T-helper 2 cell (primary cell): ENCODE measurements at regions not wholly inside any gene's neighbourhood (a gene's known extent, or its start where the extent isn't known, plus 50 kb on each side); places are given as distances from the start of the nearest gene placed in this dataset.
"Not testable (repeated sequence)": the region's sequence is repeated elsewhere in the genome, so short reads cannot be mapped to it uniquely, and the experiment has no call there.

ENCODE experiments used
- DNase-seq, 5 experiments: peaks; one replicate each; pipeline versions ENCODE4 v3.0.0 to v3.0.0-alpha.2; 2012 to 2022

DNA sequence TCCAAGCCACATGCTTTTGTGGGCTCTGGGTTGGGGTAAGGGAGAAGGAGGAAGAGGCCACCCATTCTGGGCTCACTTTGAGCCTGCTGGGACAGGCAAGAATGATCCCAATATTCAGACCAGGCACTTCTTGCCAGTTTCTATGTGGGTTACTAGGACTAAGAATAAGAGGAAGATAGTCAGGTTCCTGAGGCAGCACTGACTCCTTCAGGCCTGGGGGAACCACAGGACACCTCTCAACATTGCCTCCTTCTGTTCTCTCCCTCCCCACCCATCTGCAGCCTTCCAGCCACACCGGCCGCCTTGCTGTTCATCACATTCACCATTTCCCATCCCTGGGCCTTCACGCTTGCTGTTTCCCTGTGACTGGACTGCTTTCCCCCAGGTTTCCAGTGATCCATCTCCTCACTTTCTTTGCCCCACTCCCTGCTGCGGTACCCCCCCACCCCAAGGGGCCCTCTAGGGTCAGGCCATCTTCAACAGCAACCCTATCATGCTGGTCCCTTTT lies 69.2 kb upstream of the SIRPA start:
- DNase-seq: no peak

DNA sequence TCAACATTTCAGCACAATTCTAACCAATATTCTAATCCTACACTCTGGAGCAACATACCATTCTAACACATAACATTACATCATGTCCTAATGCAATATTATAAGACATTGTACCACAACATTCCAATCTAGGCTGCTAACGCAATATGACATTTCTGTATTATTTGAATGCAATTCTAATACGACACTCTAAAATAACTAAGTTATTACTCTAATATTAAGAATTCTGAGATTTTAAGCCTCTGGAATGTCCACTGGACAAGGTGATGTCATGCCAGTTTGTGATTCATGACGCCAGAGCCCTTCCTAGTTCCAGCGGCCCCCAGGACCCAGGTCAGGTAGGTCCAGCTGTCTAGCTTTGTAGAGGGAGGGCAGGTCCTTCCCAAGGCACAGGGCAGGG lies 69.7 kb upstream of the SIRPA start:
- DNase-seq: no peak

DNA sequence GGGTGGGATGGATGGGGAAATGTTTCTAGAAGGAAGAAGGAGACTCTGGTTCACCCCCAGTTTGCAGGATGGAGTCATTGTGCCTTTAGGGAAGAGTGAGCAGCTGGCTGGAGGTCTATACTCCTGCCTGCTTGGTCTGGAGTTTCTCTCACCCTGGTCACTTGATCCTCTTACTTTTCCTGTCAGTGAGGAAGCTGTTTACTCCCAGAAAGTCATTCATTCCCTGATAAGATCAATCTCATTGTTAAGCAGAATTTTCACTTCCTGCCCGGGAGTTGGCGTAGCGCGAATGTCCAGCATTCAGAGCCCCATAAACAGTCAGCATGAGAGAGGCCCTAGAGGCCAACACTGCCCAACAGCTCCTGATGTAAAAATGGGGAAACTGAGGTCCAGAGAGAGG lies 70.4 kb upstream of the SIRPA start:
- DNase-seq: no peak

DNA sequence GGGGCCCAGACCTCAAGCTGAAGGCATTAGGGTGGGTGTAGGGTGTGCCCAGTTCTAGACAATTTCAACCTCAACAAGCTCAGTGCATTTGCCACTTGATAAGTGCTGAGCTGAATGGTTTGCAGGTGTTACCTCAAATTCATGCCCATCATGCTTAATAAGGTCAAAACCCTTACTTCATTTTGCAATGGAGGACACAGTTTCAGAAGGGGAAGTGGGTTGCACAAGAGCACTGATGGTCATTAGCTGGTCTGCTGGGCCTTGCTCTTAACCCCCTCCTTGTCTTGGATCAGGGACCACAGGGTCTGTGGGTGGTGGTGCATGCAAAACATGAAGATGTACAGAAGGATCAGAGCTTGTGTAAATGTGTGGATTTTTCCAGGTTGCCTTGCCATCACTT lies 71.0 kb upstream of the SIRPA start:
- DNase-seq: no peak

DNA sequence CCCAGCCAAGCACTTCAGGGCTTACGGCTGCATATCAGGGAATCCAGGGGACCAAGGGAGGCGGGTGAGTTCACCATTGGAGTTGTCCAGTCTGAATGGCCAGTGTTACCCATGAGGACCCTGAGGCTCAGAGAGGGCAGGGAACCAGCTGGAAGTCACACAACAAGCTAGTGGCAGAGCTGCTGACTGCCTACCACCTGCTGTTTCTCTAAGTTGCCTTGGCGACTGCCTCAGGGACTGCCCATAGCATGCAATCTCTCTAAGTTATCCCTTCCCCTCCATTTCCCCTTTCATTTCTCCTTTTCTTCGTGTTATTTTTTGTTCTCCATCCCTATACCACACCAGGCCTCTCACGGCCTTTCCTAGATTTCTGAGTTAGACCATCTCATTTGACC lies 71.8 kb upstream of the SIRPA start:
- DNase-seq: no peak

DNA sequence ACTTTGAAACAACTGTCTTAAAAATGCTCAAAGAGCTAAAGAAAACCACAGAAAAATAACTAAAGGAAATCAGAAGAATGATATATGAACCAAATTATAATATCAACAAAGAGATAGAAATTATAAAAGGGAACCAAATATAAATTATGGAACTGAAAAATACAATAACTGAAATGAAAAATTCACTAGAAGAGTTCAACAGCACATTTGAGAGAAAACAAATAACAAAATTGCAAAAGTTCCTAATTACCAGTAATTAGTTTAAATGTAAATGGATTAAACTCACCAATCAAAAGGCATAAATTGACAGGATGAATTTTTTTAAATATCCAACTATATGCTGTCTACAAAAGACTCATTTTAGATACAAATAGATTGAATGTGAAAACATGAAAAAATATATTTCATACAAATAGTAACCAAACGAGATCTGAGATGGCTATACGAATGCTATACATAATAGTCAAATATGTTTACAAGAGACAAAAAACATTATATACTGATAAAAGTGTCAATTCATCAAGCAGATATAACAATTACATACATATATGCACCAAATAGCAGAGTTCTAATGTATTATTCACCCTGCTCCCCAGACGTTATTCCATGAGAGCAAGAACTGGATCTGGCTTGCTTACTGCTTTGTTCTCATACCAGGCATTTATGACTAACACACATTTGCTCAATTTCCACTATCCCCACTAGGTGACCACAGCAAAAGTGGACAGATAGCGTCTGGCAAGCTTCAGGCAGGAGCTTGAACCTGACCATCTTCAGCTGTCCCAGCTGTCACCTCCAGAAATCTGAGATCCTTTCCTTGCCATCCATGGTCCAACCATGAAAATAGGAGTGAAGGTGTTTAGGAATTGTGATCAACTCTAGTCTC lies 72.4 kb upstream of the SIRPA start:
- DNase-seq: no peak

DNA sequence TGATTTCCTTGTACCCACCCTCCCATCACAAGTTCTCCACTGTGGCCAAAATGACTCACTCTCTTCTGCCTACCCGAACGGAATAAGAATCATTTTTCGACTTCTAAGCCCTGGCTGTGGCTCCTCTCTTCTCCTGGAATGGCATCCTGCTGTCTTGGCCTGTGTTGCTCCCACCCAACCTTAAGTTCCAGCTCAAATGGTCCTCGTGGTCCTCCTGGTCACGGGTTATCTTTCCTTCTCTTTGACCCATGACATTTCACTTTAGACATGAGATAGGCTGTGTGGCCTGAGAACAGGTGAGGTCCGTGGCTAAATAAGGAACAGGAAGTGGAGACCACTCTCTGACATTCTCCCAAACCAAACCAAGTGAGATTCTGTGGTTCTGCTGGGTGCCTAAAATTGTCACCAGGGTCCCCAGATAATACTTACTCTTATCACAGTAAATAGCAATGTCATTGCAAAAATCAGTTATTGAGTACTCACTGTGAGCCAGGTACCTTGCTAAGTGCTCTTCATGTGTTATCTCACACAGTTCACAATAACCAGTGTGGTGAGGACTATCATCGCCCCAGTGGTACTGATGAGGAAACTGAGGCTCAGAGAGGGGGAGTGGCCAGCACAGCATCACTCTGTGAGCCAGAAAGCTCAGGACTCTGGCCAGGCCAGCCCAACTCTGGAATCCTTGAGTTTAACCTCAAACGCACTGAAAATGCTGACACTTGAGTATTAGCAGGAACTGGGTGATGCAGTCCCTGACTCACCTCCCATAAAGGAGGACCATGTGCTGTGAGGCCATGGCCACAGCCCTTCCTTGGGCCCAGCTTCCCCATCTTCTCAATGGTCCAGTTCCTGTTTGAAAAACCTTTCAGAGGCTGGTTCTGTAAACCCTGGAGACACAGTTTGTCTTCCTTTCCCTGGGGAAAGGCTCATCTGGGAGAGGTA lies 74.8 kb upstream of the SIRPA start:
- DNase-seq: no peak

DNA sequence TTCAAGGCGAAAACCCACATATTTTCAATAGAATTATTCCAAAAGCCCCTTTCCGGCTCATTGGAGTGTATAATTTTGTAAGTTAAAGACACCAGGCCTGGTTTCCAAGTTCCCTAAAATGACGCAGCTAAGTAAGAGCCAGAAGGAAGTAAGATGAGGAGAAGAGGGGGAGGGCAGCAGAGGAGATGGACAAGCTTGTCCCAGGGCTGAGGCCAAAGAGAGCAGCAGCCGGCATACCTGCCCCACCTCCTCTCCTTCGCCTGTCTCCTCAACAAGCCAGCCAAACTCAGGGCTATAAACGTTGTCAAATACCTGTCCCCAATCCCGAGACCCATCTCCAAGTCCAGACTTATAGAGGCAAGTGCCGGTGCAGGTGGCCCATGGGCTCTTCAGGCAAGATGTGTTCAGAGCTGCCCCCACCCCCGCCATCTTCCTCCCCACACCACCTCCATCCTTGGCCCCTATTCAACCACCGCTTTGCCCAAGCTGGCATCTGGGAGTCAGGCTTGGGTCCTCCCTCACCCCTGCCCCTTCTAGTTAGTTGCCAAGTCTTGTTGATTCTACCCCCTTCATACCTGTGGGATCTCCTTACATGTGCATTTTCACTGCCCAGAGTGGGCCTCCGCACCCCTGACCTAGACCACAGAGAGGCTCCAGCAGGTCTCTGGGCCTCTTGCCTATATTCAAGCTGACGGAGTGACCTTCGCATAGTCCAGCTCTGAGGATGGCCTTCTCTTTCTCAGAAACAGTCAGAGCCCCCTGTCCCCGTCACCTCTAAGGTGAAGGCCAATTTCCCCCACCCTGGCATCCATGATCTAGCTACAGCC lies 75.7 kb upstream of the SIRPA start:
- DNase-seq: no peak

DNA sequence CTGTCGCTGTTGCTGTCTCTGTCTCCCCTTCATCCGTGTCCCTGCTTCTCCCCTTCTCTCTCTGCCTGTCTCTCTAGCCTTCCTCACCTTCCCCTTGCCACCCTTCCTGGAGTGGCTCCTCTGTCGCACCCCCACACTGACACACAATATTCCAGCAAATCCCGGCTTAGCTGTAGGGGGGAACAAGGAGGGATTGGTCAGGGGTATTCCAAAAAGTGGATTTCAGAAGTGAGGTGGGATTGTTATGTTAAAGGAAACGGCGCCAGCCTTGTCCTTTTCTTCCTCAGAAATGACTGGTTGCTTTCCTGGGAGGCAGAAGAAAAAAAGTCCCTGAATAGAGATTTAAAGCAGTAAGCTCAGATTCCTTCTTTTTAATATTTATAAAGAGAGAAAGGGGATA lies 76.3 kb upstream of the SIRPA start:
- DNase-seq: no peak

DNA sequence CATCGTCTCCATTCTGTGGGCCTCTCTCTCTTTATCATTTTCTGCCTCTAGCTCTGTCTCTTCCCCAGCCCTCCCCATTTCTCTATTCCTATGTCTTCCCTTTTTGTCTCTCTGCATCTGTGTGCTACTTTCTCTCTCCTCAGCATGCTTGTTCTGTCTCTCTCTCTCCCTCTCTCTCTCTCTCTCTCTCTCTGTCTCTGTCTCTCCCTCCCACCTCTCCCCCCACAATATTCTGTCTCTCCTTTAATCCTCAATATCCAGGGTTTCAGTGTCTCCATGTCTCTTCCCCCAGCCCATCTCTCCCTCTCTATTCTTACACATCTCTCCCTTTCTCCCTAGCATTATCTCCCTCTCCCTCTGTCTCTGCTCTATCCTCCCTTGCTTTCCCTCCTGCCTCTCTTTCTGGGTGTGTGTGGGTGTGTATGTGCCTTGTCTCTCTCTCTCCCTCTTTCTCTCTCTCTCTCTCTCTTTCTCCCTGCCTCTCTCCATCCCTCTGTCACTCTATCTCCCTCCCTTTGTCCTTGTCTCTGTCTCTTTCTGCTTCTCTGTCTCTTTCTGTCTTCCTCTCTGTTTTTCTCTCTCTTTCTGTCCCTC lies 76.9 kb upstream of the SIRPA start:
- no peak for DNase-seq

DNA sequence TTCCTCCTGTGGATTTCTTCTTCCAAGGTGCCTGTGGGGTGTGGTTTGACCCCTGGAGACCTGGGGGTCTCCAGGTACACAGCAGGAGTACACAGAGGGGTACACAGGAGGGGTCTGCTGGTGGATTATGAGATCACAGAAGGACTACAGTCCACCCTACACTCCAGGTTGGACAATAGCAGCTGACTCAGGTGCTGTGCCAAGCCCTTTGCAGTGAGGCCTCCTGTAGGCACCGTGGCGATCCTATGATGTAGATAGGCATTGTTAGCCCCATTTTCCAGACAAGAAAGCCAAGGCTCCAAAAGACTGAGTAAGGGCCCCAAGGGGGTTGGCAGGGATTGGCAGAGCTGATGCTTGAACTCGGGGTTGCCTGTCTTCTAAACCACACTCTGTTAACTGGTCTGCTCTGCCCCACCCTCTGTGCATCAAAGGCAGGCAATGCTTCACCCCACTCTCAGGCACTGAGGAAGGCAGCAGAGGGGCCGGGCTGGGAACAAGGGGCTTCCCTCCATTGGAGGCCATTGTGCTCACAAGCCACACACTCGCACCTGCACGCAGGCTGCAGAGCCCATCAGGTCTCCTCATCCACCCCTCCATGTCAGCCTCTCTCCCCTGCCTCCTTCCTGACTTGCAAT lies 77.5 kb upstream of the SIRPA start:
- DNase-seq: no peak

DNA sequence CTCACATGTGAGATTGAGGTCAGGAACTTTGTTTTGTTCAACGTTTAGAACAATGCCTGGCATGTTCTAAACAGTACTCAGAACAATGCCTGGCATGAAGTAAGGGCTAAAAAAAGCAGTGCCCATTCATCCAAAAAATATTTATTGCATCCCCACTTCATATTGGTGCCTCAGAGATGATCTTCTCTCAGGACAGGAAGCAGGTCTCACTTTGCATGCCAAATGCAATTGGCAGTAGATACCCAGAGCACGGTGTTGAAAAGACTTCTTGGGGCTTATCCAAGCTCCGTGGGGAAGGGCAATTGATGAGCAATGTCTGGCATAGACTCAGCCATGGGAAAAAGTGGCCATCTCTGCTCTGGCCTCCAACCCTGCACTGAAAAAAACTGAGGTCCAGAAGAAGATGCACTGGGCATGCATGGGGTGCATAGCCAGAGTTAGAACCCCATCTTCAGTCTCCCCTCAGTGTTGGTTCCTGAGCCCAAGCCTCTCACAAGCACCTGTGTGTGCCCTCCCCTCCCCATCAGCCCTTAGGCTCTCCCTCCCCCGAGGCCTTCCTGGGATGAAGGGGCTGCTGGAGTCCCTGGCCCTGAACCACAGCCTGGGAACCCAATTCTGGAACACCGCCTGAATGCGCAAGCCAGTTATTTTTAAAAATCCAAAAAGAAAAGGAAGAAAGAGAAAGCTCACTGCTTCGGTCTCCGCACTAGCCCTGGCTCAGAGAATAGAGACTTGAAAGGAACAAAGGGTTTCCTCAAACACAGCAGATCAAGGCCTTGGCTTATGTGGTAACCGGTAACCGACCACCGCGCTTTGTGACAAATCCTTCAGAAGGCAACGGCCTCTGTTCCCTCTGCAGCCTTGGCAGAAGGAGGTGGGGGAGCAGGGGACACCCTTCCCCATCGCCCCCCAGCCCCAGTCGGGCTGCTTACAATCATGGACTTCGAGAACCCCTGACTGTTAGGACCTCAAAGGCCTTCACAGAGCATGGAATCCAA lies 78.5 kb upstream of the SIRPA start:
- no peak for DNase-seq

DNA sequence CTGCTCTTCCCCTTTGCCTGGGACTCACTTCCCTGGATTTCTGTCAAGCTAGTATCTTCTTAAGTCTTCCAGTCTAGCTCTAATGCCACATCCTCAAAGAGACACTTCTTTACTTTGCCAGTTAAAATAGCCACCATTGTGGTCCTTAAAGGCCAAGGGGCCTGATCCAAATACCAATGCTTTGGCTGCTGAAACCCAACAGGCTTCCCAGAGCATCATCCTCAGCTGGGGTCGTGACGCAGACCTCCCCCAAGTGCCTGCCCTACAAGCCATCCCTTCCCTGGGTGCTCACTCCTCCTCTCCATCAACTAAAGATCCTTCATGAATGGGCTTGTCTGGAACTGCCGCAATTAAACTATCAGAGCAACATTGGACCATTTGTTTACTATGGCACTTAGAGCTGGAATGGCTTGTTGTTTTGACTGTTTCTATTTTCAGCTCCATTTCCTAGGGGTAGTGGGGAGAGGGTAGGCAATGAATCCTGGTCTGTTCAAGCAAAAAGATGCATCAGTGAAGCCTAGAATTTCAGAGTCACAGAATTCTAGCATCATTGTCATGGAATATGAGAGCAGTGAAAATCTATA lies 79.6 kb upstream of the SIRPA start:
- DNase-seq: no peak

DNA sequence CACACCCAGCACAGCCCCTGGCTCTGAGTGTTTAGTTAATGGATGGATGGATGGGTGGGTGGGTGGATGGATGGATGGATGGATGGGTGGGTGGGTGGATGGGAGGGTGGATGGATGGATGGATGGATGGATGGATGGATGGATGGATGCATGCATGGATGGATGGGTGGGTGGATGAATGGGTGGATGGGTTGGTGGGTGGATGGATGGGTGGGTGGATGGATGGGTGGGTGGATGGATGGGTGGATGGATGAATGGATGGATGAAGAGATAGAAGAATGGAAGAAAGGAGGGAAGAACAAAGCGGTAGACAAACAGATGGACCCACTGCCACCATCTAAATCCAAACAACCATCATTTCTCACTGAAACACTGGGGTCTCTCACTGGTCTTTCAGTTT lies 80.3 kb upstream of the SIRPA start:
- not testable (repeated sequence) for DNase-seq

DNA sequence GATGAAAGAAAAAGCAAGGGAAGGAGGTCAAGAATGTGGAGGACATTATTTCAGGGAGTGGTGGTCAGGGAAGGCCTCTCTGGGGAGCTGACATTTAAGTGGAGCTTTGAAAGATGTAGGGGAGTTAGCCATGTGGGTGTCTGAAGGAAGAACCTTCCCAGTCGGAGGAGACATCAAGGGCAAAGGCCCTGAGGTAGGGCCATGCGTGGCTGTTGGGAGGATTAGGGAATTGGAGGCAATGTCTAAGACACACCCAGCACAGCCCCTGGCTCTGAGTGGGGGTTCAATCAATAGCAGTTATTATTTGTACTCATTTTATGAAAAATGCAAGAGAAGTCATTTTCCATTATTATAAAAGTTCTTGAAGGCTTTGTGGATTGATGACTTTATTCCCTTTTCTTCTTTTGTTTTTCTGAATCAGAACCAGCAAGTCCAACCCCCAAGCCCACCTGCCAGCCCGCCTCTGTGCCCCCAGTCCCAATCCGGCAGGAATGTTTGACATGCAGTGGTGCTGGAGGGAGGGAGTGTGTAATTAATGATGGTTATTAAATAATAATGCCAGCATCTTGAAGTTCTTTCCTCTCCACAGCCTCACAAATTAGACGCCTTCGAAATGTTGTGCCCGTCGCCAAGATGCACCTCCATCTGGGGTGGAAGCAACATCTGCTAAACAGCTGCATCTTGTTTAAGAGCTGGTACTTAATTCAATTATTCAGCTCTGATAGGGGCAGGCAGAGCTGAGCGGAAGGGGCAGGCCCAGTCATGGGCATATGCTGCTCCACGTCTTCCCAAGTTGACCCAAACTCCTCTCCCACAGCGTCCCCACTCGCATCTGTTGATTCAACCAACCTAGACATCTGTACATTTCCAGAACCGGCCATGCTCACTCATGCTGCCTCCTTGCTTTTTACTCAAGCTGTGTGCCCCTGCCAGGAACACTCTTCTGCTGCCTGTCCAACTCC lies 81.3 kb upstream of the SIRPA start:
- DNase-seq: no peak

DNA sequence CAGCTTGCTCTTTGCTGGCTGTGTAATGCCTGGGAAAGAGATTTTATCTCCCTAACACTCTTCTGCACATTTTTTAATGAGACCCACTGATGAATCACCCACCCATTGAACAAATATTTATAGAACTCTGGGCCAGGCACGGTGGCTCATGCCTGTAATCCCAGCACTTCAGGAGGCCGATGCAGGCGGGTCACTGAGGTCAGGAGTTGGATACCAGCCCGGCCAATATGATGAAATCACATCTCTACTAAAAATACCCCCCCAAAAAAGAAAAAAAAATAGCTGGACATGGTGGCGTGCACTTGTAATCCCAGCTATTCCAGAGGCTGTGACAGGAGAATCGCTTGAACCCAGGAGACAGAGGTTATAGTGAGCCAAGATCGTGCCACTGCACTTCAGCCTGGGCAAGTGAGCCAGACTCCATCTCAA lies 82.1 kb upstream of the SIRPA start:
- no peak for DNase-seq

DNA sequence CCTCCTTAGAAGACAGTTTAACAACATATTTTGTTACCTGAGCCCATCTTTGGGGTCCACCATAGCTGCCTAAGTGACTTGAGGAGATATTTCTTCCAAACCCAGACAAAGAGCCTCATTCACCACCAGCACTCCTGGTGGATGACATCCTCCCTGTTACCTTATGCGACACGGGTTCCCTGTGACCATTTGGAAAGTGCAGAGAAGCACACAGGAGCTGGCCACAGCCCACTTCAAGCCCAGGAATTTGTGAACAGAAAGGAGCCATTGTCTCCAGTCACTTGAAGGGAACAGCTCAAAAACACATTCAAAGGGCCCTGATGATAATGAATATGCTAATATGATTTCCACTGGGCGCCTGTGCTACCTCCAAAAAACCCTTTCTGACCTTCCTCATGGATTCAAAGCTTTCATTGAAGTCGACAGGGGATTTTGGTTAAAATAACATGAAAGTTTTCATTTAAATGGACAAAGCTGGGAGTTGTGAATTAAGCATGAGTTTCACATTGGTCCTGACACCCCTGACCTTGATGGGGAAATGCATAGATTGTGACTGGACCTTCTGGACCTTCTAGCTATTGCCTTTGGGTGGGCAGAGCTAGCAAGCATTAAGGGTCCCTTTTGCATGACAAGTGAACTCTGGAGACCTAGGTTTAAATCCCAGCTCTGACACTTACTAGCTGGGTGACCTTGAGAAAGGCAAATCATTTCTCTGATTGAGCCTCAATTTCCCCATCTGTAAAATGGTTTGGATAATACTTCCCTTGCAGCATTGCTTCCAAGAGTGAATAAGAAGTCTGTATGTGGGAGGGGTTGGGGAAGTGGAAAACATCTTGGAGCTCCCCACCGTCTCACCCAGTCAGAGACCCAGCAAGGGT lies 83.3 kb upstream of the SIRPA start:
- DNase-seq: no peak
